ENCODE measurements at regions not wholly inside any gene's neighbourhood (a gene's known extent, or its start where the extent isn't known, plus 50 kb on each side); places are given as distances from the start of the nearest gene placed in this dataset.

DNA sequence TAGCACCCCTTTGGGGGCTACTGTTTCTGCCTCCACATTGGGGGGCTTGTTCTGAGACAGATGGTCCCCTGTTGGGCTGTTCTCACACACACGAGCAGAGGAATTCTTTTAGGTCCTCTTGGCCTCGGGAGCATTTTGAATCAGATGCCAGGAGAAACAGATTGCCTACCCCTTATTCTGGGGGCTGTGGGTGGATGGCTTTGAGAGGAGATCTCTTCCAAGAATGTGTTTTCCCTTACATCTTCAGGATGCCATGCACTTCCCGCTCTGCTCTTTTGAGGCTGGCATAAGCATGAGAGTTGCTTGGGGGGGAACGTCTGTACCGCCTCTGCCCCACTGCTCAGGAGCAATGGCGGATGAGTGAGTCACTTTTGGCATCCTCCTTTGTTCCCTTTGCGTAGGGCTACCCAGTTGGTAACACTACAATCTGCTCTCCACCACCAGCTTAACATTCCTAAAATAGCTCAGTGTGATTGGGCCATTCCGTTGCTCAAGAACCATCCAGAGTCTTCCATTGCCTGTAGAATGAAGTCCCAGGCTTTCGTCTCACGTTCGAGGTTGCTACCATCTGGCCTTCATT lies 154.4 kb downstream of the RPLP1 start:
- TF ChIP-seq, protein P1, sequence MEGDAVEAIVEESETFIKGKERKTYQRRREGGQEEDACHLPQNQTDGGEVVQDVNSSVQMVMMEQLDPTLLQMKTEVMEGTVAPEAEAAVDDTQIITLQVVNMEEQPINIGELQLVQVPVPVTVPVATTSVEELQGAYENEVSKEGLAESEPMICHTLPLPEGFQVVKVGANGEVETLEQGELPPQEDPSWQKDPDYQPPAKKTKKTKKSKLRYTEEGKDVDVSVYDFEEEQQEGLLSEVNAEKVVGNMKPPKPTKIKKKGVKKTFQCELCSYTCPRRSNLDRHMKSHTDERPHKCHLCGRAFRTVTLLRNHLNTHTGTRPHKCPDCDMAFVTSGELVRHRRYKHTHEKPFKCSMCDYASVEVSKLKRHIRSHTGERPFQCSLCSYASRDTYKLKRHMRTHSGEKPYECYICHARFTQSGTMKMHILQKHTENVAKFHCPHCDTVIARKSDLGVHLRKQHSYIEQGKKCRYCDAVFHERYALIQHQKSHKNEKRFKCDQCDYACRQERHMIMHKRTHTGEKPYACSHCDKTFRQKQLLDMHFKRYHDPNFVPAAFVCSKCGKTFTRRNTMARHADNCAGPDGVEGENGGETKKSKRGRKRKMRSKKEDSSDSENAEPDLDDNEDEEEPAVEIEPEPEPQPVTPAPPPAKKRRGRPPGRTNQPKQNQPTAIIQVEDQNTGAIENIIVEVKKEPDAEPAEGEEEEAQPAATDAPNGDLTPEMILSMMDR (IDR thresholded peaks at IDR 0.05; ENCODE audit: low read depth, low read length, missing input control): no peak
- TF ChIP-seq, protein P2, sequence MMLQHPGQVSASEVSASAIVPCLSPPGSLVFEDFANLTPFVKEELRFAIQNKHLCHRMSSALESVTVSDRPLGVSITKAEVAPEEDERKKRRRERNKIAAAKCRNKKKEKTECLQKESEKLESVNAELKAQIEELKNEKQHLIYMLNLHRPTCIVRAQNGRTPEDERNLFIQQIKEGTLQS (IDR thresholded peaks at IDR 0.05): no peak
- no peak for TF ChIP-seq TAF1 (conservative IDR thresholded peaks at IDR 0.05)
- no peak for TF ChIP-seq MAX (IDR thresholded peaks at IDR 0.05)

Data from liver (tissue), 3 donors.